Right renal pelvis (tissue), 4 donors: ENCODE measurements at regions not wholly inside any gene's neighbourhood (a gene's known extent, or its start where the extent isn't known, plus 50 kb on each side); places are given as distances from the start of the nearest gene placed in this dataset.

Experiments used
- DNase-seq, 4 donors: peaks; one replicate each; pipeline ENCODE4 v3.0.0-alpha.2; 2013; ENCODE audit warnings: low read depth in 4 of 4, low spot score in 3 of 4, missing footprints in 1 of 4

DNA sequence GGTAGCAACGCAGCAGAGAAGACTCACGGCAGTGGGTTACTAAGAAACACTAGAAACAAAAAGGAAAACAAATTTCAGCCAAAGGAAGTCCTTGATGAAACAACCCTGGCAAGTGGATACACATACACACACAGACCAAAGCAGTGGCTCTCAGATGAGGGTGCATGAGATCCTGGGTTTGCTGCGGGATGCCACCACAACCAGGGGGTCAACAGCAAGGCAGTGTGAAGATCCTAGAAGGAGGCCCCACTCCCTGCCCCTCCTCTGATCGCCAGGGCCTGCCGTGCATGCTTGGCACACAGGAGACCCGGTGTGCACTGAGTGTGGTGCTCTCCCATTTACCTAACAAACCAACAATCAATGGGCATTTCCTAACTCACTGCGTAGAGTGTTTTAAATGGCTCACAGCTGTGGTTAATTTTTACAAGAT lies 252.3 kb upstream of the KLF14 start:
- DNase-seq: no peak

DNA sequence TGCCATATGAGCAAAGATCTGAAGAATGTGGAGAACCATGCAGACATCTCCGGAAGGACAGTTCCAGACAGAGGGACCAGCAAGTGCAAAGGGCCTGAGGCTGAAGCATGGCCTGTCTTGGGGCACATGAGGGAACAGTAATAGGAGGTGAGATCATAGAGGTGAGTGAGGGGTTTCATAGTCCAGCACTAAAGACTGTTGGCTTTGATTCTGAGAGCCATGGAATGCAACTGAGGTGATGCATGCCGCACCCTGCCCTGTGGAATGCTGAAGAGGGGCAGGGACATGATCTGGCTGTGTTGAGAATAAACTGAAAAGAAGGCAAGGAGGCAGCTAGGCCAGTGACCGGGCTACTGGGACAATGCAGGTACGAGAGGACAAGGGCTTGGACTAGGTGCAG lies 253.1 kb upstream of the KLF14 start:
- DNase-seq: no peak

DNA sequence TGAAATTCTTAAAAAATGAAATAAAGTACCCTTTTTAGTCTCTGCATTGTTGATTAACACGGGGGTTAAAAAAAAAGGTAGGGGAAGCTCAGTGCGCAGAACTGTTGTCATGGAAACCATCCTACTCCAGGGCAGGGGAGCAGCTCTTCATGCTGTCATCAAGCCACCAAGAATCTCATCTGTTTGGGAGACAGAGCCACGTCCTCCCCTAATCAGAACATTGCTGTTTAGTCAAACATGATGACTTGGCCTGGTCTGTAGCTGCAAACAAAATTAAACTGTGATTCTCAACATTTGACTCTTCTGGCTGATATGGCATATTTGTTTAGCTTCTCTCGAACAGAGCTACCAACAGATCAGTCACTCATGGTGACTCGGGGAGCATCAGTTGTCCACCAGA lies 254.4 kb upstream of the KLF14 start:
- DNase-seq: no peak

DNA sequence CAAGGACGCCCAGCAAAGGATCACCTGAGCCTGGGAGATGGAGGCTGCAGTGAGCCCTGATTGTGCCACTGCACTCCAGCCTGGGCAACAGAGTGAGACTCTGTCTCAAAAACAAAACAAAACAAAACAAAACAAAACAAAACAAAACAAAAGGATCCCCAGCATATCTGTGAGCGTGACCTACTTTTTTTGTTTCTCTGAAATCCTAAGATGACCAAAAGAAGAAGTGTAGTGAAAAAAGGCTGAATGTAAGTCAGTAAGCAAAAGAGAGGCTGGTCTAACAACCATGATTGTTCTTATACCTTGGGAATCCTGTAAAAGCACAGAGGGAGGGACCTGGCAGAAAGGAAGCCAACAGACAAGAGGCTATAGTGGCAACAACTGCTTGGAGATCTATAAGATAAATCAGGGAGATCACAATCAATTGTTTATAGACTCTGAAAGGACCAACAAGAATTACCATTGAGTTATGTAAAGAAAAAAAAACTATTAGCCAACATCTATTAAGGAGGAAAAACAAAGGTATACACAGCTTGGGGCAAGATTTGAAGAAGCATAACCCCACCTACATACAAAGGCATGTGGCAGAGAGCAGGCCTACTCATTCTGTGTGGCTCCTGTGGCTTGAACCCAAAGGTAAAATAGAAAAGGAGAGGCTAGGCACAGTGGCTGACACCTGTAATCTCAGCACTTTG lies 255.2 kb upstream of the KLF14 start:
- DNase-seq: no peak

DNA sequence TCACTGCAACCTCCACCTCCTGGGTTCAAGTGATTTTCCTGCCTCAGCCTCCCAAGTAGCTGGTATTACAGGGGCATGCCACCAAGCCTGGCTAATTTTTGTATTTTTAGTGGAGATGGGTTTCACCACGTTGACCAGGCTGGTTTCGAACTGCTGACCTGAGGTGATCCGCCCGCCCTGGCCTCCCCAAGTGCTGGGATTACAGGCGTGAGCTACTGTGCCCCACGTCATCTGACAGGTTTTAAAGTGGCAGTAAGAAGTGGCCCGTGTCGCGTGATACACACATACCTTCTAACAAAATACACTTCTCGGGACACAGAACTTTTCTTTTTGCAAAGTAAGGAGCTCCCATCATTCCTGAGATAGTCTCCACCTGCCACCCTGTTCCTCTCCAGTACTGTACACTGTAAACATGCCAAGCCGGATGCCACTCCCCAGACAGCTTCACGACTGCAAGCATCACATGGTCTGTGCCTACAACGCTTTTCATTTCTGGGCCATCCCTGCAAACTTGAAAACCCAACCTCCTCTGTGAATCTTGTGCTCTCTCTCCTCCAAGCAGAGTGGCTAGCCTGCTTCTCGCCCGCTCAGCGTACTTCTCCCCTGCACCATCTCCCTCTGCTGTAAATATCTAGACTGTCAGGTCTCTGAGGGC lies 256.3 kb upstream of the KLF14 start:
- DNase-seq: no peak

DNA sequence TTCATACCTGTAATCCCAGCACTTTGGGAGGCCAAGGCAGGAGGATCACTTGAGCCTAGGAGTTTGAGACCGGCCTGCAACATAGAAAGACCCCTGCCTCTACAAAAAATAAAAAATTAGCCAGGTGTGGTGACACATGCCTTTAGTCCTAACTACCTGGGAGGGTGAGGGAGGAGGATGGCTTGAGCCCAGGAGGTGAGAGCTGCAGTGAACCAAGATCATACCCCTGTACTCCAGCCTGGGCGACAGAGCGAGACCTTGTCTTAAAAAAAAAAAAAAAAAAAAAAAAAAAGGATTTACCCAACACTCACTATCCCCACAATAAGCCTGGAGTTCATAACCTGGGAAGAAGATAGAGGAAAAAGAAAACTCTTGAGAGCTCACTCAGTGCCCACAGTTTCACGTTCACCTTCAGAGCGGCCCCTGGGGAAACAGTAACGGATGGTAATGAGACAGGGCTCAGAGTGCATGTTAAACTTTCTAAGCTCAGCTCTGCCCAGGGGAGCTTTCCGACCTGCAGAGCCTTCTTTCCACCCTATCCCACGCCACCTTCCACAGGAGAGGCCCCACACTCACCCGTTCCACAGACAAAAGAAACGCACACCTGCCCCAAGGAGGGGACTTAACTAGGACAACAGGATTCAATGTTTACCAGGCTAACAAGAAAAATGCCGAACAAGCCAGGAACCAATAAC lies 259.8 kb upstream of the KLF14 start:
- DNase-seq: no peak

DNA sequence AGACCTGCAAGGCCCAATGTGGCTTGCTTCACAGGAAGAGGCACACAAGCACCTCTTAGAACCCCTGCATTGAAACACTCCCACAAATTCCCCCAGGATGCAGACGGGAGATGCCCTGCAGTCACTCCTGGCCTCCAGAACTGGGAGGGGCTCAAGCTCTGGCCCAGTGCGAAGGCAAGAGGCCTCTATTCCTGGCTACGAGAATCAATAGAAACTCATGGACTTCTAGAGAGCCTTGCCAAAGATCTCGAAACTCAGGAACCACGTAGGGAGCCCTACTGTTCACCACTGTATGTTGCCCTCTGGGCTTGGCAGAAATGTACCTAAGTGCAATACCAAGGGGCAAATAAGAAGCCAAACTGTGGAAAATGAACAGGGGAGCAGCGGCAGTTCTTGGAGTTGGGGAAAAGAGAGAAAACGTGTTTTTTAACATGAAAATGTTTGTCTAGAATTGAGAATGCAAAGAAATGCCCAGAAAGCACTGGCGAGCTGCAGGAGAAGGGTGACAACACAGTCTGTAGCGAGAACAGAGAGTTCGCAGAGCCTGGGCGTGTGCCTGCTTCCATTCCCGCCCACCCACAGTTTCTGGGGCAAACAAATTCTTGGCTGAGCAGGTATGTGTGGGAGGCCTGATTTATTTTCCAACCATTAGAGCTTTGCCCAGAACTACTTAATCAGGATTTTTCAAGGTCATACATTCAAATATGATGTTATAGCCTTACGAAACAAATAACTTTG lies 260.5 kb upstream of the KLF14 start:
- DNase-seq: no peak

DNA sequence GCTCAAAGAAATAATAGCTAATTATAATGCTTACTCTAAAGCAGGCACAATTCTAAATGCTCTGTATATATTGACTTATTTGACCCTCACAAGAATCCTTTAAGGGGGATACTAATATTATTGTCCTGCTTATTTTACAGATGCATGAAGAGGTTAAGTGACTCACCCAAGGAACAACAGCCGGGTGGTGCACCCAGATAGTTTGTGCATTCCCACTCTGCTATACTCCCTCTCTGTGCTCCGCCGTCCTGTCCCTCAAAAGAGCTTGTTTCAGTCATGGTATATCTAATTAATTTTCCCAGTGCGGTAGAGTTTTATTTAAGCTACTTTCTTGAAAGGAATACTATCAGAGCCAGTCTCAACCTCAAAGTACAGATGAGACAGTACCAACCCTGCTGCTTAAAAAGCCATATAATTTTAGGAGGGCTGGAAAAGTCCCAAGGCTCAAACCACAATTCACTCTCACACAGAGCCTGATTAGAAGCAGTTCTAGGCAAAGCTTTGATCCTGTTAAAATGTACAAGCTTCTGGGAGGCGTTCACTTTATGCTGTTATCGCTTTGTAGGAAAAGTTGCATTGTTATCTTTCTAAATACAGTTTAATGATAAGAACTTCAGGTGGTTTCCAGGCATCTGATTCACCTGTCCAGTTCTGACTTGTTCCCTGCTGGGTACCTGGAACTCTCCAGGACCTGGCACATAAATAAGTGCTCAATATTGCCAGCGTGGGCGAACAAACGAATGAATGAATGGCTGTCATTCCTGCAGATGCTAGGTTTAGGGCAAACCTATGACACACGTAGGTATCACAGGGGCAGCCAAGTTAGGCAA lies 261.5 kb upstream of the KLF14 start:
- DNase-seq: no peak

DNA sequence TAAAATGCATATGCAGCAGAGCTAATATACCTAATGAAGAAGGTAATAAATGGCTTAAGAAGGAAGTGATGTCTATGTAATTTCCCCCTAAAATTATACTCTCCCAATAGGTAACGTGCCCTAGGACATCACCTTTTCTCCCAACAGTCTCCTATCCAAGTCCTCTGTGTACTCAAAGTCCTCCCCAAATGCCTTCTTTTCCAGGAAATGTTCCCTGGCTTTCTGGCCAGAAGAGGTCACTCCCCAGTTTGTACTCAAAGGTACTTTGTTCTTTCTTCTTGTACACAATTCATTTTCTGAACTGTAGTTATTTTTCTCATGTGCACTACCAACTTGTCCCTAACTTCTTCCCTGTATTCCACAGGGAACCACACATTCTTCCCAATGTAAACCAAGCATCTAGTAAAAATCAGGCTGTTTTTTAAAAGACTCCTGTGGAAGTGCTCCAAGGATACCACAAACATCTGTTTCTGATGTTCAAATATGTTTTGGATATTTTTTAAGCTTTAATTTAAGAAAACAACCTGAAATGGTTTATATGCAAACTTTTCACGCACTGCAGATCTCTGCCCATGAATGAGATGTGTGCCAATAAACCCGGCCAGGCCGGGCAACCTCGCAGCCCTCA lies 262.3 kb upstream of the KLF14 start:
- no peak for DNase-seq

DNA sequence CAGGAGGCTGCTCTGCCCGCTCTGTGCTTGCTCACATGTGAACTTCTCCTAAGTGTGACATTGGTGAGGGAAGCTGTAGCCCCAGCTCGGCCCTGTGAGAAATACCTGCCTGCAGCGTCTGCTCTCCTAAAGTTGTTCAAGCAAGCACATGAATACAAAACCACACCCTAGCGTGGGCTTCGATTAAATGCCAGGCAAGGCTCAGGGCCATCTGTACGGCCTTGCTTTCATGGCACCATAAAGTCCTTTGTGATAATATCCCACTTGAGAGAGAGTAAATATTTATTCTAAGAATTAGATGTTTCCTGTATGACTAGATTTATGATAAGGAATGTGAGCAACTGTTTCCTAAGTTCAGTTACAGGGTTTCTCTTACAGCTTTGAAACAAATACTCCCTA lies 262.8 kb upstream of the KLF14 start:
- DNase-seq: no peak

DNA sequence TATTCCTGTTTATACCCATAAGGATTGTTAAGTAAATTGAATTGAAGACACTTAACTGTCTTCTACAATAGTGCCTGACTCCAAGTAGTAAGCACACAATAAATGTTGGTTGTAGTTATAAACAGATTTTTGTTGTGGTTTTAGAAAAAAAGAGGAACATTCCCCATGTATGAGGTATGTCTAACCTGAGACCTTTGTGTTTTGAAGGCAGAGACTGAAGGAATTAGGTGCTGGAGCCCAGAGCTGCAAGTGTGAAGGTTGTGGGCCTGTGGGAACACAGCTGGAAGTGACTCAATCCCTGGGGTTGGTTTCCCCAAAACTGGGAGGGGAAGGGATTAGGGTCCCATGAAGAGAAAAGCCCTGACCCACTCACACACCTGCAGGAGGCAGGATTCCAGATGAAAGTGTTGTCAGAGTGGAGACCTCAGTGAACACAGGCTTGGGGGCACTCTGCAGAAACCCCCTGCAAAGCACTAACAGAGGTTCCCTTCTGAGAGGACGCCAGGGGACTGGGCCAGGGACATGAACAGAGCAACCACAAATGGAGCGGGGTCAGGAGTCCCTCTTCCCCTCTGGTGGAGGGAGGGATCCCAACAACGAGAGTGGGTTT lies 265.1 kb upstream of the KLF14 start:
- DNase-seq: no peak

DNA sequence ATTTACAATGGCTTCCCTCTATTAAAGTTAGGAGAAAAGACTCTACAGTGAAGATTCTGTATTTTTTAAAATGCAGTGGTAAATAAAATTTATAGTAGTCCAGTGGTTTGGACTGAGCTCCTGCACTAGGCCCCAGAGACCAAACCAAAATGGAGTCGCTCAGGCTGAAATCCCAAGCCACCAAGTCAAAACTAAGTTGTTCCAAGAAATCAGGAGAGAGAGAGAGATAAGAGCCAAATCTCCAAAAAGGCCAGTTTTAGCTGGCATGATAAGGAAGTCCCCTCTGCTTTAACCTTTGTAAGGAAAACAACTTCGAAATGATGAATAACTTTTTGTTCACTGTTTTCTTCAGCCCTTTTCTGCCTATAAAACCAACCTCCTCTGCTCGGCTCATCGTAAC lies 265.9 kb upstream of the KLF14 start:
- no peak for DNase-seq

DNA sequence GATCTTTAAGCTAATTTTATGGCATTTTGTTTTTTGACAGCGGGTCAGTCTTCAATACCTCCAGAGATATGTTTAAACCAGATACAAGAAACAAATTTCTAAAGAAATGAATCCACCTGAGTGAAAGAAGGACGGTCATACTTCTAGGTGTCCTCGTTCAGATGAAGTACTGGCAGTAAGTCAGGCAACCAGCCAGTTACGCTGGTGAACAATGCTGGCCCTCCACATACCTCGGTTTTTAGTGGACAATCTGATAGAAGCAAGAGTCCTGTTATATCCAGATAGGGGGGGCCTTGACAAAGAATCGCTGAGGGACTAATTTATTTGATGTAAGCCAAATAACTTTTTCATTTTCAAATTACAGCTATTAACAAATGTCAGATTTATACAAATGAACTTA lies 266.4 kb upstream of the KLF14 start:
- DNase-seq: no peak

DNA sequence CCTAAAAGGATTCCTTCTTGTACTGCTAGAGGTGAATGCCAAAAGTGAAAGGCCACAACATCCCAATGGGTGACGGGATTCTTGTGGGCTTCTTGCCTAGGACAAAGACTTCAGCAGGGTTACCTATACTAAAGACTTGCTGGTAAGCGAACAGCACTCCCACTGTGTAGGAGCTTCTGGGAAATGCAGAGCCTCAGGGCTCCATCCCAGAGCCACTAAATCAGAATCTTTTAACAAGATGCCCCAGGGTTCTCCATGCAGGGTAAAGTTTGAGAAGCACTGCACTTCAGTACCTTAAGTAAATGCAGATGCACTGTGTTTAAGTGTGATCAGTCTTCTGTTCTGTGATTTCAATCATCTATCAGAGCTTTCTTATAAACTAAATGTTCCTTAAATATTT lies 266.9 kb upstream of the KLF14 start:
- DNase-seq: no peak

DNA sequence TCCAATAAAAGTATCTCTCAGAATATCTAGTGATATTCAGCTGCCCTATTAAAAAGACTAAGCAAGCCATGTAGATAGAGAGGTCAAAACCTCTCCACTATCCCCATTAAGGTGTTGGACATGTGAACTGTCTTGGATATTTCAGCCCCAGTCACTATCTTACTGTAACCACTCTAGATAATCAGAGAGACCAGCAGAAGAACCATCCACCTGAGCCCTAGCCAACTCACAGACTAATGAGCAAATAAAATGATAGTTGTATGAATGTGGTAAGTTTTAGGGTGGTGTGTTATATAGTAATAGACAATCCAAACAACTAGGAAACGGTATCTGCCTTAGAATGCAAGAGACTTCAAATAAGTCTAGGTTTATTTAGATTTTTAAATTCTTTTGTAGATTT lies 268.6 kb upstream of the KLF14 start:
- DNase-seq: no peak

DNA sequence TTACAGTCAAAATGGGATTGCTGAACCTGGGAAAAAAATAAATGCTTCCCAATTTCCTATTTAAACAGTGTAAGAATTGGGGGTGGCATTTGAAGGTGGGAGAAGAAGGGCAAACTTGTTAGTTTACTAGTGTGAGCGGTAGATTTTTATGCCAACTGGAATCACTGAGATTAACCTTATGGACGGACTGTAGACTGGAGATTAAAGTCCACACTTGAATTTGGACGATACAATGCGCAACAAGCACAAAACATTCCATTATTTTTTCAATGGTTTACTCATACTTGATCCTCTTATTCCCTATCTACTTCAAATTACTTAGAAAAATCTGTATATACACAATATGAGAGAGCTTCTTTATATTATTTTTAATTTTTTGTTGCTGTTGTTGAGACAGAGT lies 269.6 kb upstream of the KLF14 start:
- DNase-seq: no peak

DNA sequence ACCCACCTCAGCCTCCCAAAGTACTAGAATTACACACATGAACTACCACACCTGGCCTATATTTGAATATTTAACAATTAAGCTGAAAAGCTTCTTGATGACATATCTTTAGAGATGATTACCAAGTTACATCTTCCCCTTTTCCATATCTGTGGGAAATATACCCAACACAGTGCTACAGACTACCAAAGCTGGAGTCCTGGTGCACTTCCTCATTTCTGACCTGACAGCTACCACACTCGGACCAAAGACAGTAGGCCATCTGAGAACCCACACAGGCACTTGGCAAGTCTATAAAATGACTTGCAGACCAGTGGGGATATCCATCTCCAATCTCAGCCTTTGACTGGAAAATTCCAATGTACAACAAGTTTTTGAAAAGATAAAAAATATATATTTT lies 270.4 kb upstream of the KLF14 start:
- no peak for DNase-seq

DNA sequence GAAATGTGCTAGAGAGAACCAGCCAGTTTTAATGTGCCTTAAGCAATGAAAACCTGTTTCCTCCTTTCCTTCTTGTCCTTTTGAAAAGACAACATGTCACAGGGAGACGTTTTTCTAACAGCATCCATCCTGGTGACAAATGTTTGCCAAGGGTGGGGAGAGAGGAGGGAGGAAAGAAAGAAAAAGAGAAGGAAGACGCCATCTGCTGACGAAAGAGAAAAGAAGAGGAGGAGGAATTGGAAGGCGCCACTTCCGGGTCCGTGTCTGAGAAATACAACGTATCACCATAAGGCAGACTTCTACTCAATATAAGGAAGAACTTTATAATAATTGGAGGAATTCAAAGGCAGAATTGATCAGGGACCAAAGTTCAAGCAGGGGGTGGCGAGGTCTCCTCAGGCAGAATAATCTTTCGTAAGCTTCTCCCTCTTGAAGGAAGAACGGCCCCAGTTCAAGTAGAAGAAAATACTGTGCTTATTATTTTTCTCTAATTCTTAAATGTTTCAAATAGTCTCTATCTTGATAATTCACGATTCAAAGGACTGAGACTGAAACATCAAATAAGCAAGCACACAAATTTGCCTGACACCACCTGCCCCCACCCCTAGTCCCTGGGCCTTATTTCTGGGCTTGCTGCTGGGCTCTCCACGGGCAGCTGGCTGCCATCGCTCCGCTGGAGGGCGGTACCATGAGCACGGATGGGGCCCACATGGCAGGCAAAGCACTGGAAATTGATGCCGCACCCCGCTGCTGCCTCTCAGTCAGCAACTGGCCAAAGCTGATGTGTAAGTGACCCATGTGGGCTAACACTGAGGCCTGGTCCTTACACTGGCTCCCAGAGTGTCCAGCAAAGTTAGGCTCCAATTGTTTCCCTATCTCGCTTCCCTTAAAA lies 273.7 kb upstream of the KLF14 start:
- DNase-seq: peak; percentile 56 to 65 (median 60)
